Body of pancreas (tissue), 4 donors: ENCODE measurements at regions not wholly inside any gene's neighbourhood (a gene's known extent, or its start where the extent isn't known, plus 50 kb on each side); places are given as distances from the start of the nearest gene placed in this dataset.

Source experiments
- CTCF ChIP-seq, 7 experiments: fragments of 450-650 bp in 4 of 7; fragments of 200-600 bp in 3 of 7; sonication (generic) in 3 of 7; IDR thresholded peaks; one replicate each; pipeline ENCODE4 v1.5.1; 2016 to 2019; ENCODE audit warnings: antibody characterized with exemption in 7 of 7
- POLR2A ChIP-seq, 3 donors: fragments of 450-650 bp; IDR thresholded peaks; one replicate each; pipeline ENCODE4 v1.6.1; 2016; ENCODE audit warnings: antibody characterized with exemption in 3 of 3, mild to moderate bottlenecking in 2 of 3

DNA sequence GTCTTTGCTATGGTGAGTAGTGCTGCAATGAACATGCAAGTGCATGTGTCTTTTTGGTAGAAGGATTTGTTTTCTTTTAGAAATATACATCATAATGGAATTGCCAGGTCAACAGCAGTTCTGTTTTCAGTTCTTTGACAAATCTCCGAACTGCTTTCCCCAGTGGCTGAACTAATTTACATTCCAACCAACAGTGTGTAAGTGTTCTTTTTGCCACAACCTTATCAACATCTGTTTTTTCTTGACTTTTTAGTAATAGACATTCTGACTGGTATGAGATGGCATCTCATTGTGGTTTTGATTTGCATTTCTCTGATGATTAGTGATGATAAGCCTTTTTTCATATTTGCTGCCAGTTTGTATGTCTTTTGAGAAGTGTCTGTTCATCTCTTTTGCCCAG is 406.3 kb downstream of the DTHD1 start:
- TF ChIP-seq CTCF (IDR thresholded peaks at IDR 0.05), result no peak
- no peak for TF ChIP-seq POLR2A (IDR thresholded peaks at IDR 0.05)
